ENCODE measurements at regions not wholly inside any gene's neighbourhood (a gene's known extent, or its start where the extent isn't known, plus 50 kb on each side); places are given as distances from the start of the nearest gene placed in this dataset.

DNA sequence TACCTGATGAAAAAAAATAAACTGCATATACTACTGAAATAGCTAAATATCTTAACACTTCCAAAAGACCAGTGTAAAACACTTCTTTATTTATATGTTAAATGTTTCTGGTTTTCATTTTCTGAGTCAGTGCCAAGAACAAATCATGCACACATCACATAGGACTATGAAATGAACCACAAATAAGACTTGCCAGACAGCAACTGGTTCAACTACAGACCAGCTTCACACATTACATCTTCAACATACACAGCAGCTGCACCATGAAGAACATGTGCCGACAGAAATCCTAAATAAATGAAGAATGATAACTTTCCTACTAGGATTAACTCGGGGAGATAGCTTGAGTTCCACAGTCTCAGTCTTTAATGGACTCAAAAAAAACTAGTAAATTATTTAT lies 168.3 kb upstream of the STXBP5 start:
- DNase-seq, result no peak

- no peak for DNase-seq
These were observed 166.3 kb upstream of the STXBP5 start for GRCh38 chr6:147037881-147038280.

DNA sequence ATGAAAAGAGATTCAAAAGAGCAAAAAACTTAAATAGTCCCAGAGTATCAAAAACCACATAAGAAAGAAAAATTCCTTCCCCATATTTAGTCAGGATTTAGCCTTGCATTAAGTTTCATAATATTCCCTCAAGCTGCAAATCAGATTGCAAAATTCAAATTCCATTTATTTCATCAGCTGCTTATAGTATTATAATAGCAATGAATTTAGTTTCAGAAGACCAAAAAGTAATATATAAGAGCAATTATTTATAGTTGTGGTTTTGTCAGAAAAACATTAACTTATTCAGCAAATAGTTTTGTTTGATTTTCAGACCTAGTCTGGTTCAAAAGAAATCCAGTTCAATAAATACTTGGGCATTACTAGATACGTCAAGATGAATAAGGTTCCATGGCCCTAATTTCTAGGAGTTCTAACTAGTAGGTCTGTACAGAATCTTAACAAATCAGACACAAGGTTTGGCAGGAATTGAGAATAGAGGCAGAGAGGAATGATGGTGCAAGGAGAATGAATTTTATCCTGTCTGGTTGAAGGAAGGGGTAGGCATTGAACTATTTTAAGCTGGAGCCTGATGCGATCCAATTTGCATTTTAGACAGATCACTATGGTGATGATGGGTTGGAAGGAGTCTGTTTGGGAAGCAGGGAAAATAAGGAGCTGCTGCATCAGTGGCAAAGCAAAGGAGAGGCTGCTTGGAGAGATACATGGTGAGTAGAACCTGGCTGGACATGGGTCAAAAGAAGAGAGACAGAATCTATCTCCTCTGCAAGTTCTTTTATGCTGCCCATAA lies 163.9 kb upstream of the STXBP5 start:
- DNase-seq, result no peak

DNA sequence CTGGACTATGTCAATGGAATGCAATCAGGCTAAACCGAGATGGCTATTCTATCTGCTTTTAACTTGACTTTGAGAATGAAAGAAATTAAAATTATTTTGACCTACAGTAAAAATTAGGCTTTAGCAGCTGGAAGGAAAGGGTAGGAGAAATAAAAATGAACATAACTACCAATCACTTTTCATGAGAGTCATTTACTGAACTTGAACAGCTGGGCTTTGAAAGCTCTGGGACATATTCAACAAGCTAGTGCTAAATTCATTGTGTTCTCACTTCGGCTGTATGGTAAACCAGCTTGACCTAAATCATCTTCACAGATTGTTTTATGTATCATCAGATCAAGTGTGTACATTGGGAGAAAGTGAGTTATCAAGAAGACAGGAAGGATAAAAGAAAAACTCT lies 161.5 kb upstream of the STXBP5 start:
- no peak for DNase-seq

GRCh38 chr6:147043994-147044477 lies 160.2 kb upstream of the STXBP5 start:
- DNase-seq, result no peak

DNA sequence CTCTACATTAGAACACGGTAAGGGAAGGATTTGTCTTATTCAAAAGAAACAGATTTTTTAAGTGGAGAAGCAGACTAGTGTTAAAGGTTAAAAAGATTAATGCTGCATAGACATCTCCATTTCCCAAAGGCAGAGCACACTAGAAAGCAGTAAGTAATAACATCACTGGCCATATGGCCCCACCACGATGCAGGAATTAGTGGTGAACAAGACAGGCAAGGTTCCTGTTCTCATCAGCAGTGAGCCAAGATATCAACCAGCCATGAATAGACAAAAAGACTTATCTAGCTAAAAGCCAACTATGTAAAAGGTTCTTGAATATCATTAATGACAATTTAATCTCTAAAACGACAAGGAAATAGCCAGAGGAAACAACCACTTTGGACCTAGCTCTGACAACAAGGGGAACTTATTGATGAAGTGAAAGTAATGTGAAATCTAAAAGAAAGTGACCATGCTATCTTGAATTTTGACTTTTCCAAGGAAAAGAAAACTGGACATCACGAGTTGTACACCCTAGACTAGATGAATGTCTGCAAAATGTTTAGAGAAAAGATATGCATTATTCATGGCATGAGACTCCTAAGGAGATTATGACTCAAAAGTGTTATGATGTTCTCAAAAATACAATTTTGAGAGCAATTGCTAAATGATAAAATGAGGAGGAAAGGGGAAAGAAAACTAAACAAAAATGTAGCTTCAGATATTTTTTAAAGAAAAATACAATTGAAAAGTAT lies 157.9 kb upstream of the STXBP5 start:
- no peak for DNase-seq

DNA sequence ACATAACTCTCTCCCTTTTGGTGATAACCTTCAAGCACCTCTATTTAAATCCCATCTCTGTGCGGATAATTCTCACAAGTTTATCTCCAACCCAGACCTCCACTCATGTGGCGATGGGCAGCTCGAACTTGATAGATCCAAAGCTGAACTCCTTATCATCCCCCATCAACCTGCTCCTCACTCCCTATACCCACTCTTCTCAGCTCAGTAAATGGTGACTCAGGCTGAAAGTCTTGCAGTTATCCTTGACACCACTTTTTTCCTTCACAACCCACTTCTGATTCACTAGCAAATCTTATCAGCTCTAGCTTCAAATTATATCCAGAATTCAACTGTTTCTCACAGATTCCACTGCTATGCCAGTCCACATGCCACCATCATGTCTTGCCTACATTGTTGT lies 155.3 kb upstream of the STXBP5 start:
- DNase-seq, result no peak

- DNase-seq, result no peak
These were observed 150.8 kb upstream of the STXBP5 start for GRCh38 chr6:147053311-147053921.

- no peak for DNase-seq
These were observed 150.1 kb upstream of the STXBP5 start for GRCh38 chr6:147054158-147054557.

DNA sequence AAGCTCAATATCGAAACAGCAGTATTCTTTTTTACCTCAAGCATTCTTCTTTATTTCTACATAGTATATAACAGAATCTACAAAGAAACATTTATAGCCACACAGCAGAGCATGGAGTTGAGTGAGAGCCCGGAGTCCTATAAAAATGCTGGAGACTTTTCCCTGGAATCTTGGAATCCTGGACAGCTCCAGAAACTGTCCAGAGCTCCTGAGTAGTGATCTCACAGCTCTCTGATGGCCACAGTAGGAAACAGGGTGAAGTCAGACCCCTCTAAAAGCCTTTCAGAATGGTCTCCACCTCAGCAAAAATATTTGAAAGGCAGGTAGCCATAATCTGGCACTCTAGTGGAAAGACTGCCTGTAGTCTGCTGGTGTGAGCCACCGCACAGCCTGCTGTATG lies 149.3 kb upstream of the STXBP5 start:
- no peak for DNase-seq

DNA sequence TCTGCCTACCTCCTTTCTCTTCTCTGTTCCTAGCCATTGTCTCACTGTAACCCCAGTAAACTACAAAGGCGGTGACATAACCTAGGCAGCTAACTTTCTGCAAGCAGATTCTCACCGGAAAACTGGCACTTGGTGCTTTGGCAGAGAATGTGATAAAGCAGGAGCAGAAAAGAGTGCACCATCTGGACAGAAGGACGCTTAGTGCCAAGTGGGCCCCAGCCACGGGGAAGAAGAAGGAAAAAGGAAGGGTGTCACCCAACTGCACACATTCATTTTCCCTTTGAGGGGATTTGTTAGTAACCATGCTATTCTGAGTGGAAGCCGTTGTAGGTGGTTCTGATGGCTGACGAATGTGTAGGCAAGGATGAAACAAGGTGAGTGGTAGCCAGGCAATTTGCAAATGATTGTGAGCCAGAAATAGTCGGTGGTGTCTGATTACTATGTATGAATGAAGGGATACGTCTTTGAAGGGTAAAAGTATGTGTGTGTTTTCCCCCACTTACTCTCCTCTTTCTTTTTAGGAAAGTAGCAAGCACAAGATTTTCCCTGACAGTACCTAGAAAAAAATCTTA lies 148.3 kb upstream of the STXBP5 start:
- no peak for DNase-seq

GRCh38 chr6:147057188-147057587 lies 147.0 kb upstream of the STXBP5 start:
- no peak for DNase-seq

DNA sequence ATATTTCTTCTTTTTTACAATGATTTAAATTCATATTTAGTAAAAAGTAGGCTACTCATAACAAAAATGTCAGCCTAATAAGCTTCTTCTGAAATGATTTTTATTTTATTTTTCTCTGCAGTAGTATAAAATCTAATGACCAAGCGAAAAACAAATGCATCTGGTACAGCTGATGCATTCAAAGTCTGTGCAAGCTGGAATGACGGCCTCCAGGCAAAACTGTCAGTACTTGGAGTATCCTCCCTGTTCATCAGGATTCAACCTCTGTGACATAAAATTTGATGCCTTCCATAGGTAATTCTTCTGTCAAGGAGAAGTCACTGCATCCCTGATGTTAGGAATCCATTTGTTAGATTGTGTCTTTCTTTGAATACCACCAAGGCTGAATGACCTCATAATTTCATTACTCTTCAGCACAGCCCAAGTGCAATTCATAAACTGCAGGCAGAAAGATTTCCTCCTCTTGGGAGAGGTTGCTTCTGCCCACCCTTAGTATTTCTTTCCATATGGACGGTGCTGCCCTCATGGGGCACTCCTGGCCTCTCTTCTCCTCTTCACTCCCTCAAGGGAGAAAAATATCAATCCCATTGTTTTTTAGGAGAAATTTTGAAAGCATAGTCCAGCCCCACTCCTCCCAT lies 146.4 kb upstream of the STXBP5 start:
- no peak for DNase-seq

DNA sequence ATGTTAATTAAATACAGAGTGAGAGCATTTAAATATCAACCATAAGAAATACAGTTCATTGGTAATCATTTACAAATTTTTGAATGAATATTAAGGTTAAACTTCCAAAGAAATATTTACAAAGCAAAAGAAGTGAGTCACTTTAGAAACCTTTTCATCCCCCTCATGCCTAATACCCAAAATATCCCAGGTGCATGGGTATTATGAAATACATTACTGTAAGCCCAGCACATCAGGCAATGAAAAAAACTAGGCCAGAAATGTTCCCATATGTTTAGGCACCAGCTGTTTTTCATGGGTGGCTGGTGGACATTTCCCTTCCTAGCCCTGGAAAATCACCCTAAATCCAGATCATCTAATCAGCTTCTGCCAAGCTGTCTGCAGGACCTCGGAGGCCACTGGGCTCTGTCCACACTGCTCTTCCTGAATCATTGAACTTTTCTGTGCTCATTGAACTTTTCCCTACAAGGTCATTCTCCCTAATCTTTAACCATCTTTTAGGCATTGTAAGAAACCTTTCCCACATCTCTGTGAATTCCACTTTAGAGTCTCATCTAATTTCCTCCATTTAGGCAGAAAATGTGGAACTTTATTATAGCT lies 145.3 kb upstream of the STXBP5 start:
- no peak for DNase-seq

- DNase-seq, result no peak
These were observed 143.6 kb upstream of the STXBP5 start for GRCh38 chr6:147060636-147061035.

DNA sequence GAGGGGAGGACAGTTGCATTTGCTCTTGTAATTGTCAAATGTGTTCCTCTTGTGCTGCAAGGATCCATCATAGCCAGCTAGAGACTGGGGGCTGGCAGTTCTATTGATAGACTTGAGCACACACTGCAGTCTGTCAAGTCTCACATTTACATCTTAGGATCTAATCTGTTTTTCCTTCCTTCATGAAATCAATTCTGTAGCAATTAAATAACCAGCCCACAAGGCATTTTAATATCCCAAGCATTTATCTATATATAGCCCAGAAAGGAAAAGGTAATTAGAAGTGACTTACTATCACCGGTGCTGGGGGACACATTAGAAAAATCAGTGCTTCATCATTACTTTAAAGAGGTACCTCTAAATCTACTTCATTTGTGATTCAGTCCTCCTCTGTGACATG lies 143.0 kb upstream of the STXBP5 start:
- no peak for DNase-seq

DNA sequence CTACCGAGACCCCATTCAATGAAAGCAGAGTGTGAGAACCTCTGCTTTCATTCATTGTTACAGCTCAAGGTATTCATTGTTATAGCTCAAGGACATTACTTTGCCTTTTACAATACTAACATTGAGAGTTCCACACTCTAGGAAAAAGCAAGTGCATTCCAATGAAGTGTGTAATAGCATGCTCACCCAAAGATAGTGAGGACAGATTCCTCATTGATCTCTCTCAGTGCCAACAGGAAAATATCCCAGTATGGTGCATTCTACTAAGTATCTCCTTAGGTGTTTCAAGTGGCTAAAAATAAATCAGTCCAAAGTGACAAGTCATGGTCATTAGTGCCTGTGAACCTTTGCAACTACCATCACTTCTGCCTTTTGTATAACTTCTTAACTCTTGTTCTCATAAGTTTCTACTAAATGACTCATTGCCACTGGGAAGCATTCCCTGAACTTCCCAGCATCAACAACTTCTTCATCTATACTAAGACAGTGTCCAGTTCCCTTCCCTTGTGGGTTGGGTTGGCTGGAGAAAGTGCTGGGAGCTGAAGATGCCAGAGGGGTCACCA lies 140.7 kb upstream of the STXBP5 start:
- no peak for DNase-seq

GRCh38 chr6:147065786-147066185 lies 138.4 kb upstream of the STXBP5 start:
- no peak for DNase-seq

GRCh38 chr6:147067184-147067583 lies 137.0 kb upstream of the STXBP5 start:
- no peak for DNase-seq

- no peak for DNase-seq
These were observed 132.4 kb upstream of the STXBP5 start for GRCh38 chr6:147071776-147072175.

DNA sequence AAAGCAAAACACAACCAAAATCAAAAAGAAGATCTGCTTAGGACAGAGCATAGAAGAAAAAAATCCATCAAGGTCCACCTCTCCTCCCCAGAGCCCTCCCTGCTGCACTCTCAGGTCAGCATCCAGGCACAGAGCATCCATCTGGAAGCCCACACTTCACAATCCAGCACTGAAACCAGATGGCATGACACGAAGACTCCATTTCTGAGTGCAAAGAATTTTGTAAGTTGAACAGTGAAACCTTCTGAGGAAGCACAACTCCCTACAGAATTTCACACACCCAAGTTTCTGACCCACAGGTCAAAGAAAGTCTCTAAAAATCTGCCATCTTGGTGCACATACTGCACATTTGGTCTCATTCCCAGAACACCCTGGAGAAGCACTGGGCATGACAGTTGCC lies 128.8 kb upstream of the STXBP5 start:
- DNase-seq, result no peak
